ENCODE measurements at regions not wholly inside any gene's neighbourhood (a gene's known extent, or its start where the extent isn't known, plus 50 kb on each side); places are given as distances from the start of the nearest gene placed in this dataset.

- TF ChIP-seq, protein P1, sequence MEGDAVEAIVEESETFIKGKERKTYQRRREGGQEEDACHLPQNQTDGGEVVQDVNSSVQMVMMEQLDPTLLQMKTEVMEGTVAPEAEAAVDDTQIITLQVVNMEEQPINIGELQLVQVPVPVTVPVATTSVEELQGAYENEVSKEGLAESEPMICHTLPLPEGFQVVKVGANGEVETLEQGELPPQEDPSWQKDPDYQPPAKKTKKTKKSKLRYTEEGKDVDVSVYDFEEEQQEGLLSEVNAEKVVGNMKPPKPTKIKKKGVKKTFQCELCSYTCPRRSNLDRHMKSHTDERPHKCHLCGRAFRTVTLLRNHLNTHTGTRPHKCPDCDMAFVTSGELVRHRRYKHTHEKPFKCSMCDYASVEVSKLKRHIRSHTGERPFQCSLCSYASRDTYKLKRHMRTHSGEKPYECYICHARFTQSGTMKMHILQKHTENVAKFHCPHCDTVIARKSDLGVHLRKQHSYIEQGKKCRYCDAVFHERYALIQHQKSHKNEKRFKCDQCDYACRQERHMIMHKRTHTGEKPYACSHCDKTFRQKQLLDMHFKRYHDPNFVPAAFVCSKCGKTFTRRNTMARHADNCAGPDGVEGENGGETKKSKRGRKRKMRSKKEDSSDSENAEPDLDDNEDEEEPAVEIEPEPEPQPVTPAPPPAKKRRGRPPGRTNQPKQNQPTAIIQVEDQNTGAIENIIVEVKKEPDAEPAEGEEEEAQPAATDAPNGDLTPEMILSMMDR (conservative IDR thresholded peaks at IDR 0.05) = no peak
- no peak for TF ChIP-seq EZH2 (IDR thresholded peaks at IDR 0.05; ENCODE audit: low read depth)
Observed at GRCh38 chr3:154932633-154933032, 147.5 kb upstream of the MME start.

All from PC-9 (cell line).